DND-41 (cell line): ENCODE measurements at regions not wholly inside any gene's neighbourhood (a gene's known extent, or its start where the extent isn't known, plus 50 kb on each side); places are given as distances from the start of the nearest gene placed in this dataset.

Experiments
- ATAC-seq: fragments of 200-7000 bp; cut with Tn5 transposase; 3 replicates; pipeline ENCODE4 v1.9.1; 2021; ENCODE audit warnings: low read depth; ENCODE audit not compliant: insufficient read depth
- DNase-seq: peaks from one replicate; pipeline ENCODE4 v3.0.0-alpha.2; 2020
- H2AFZ ChIP-seq: 2 replicates; pipeline ENCODE4 v1.6.0; 2012; ENCODE audit warnings: low read depth, low read length
- H3K27ac ChIP-seq: 2 replicates; pipeline ENCODE4 v1.5.1; 2012; ENCODE audit warnings: low read length, inconsistent platforms
- H3K27me3 ChIP-seq: fragments of 200-600 bp; sonication (generic); 2 replicates; pipeline ENCODE4 v1.6.0; 2012; ENCODE audit warnings: low read length, mild to moderate bottlenecking, inconsistent platforms; ENCODE audit not compliant: insufficient read depth, poor library complexity
- H3K36me3 ChIP-seq: 2 replicates; pipeline ENCODE4 v1.5.1; 2012; ENCODE audit warnings: low read length, inconsistent platforms; ENCODE audit not compliant: insufficient read depth
- H3K4me1 ChIP-seq: 2 replicates; pipeline ENCODE4 v1.5.1; 2012; ENCODE audit warnings: mild to moderate bottlenecking, low read length; ENCODE audit not compliant: insufficient read depth
- H3K4me2 ChIP-seq: 2 replicates; pipeline ENCODE4 v1.6.0; 2012; ENCODE audit warnings: mild to moderate bottlenecking, moderate library complexity, low read length, inconsistent platforms; ENCODE audit not compliant: insufficient read depth
- H3K4me3 ChIP-seq, 2 experiments: fragments of 200-600 bp in 1 of 2; shearing (Covaris generic) in 1 of 2; 2 replicates each; pipeline ENCODE4 v1.5.1; 2012 to 2016; ENCODE audit warnings: inconsistent platforms in 2 of 2, low read length in 2 of 2, mild to moderate bottlenecking in 2 of 2, low read depth in 1 of 2, moderate library complexity in 1 of 2
- H3K79me2 ChIP-seq: 2 replicates; pipeline ENCODE4 v1.6.0; 2012; ENCODE audit warnings: low read length, inconsistent platforms; ENCODE audit not compliant: insufficient read depth
- H3K9ac ChIP-seq: 2 replicates; pipeline ENCODE4 v1.6.0; 2012; ENCODE audit warnings: low read depth, mild to moderate bottlenecking, inconsistent platforms, low read length, moderate library complexity
- H3K9me3 ChIP-seq: 2 replicates; pipeline ENCODE4 v1.5.1; 2012; ENCODE audit warnings: low read length, moderate library complexity, mild to moderate bottlenecking, inconsistent platforms; ENCODE audit not compliant: insufficient read depth, severe bottlenecking
- H4K20me1 ChIP-seq: 2 replicates; pipeline ENCODE4 v1.6.0; 2012; ENCODE audit warnings: low read length; ENCODE audit not compliant: insufficient read depth
- CTCF ChIP-seq: IDR thresholded peaks from 2 replicates; pipeline ENCODE4 v1.5.1; 2012; ENCODE audit warnings: borderline replicate concordance, low read length, moderate library complexity, mild to moderate bottlenecking; ENCODE audit not compliant: poor library complexity, severe bottlenecking; ENCODE audit errors: extremely low read depth
- EZH2 ChIP-seq: IDR thresholded peaks from 3 replicates; pipeline ENCODE4 v1.6.1; 2012; ENCODE audit warnings: borderline replicate concordance, low read depth, mild to moderate bottlenecking, moderate library complexity, low read length, inconsistent platforms; ENCODE audit not compliant: severe bottlenecking

- Histone ChIP-seq H3K4me2 (no peak overlapping the region), H3K79me2 (no peaks in the 10 kb centered on the region), H3K27ac (no peak overlapping the region), H3K9ac (no peak overlapping the region), H3K4me1 (no peaks in the 10 kb centered on the region), H3K4me3 (no peak overlapping the region), H3K9me3 (no peaks in the 10 kb centered on the region), H2AFZ (no peak overlapping the region), H4K20me1 (no peaks in the 10 kb centered on the region), H3K27me3 (no peaks in the 10 kb centered on the region), H3K36me3 (no peaks in the 10 kb centered on the region)
- ATAC-seq (no peak), DNase-seq (no peak)
- no peak for TF ChIP-seq CTCF
- TF ChIP-seq EZH2, result no peak
These were observed 349.0 kb downstream of the LMO7 start for GRCh38 chr13:75985132-75985531.

GRCh38 chr13:75978818-75979217, 342.7 kb downstream of the LMO7 start:
- no peaks in the 10 kb centered on the region for H3K9me3 ChIP-seq
- no peak for TF ChIP-seq EZH2
- no peak for TF ChIP-seq CTCF
- H3K4me2 ChIP-seq, result no peak overlapping the region
- H2AFZ ChIP-seq, result no peak overlapping the region
- no peaks in the 10 kb centered on the region for H3K36me3 ChIP-seq
- H3K79me2 ChIP-seq, result no peaks in the 10 kb centered on the region
- no peak overlapping the region for H3K4me3 ChIP-seq
- no peaks in the 10 kb centered on the region for H3K4me1 ChIP-seq
- H3K27ac ChIP-seq, result no peak overlapping the region
- DNase-seq (no peak), ATAC-seq (no peak)
- H3K9ac ChIP-seq, result no peak overlapping the region
- H4K20me1 ChIP-seq, result no peaks in the 10 kb centered on the region
- H3K27me3 ChIP-seq, result no peaks in the 10 kb centered on the region

GRCh38 chr13:75968103-75968838, 332.1 kb downstream of the LMO7 start:
- Histone ChIP-seq H3K79me2 (no peaks in the 10 kb centered on the region), H3K27me3 (no peaks in the 10 kb centered on the region), H3K27ac (no peak overlapping the region), H2AFZ (no peak overlapping the region), H3K4me3 (no peak overlapping the region), H3K9ac (no peak overlapping the region), H3K4me1 (no peaks in the 10 kb centered on the region), H3K4me2 (no peak overlapping the region), H3K9me3 (no peaks in the 10 kb centered on the region), H3K36me3 (no peaks in the 10 kb centered on the region), H4K20me1 (no peaks in the 10 kb centered on the region)
- TF ChIP-seq CTCF, result no peak
- TF ChIP-seq EZH2, result no peak
- no peak for DNase-seq
- ATAC-seq, result no peak

GRCh38 chr13:75963302-75963701, 327.2 kb downstream of the LMO7 start:
- Histone ChIP-seq H2AFZ (no peak overlapping the region), H3K4me2 (no peak overlapping the region)
- ATAC-seq, result no peak

More at GRCh38 chr13:75963302-75963701, 327.2 kb downstream of the LMO7 start:
- H3K79me2 ChIP-seq, result no peaks in the 10 kb centered on the region
- no peak overlapping the region for H3K9ac ChIP-seq
- no peak overlapping the region for H3K27ac ChIP-seq
- no peak for DNase-seq
- no peak overlapping the region for H3K4me3 ChIP-seq
- no peaks in the 10 kb centered on the region for H4K20me1 ChIP-seq
- TF ChIP-seq EZH2, result no peak
- no peak for TF ChIP-seq CTCF
- no peaks in the 10 kb centered on the region for H3K9me3 ChIP-seq
- H3K4me1 ChIP-seq, result no peaks in the 10 kb centered on the region
- H3K27me3 ChIP-seq, result no peaks in the 10 kb centered on the region
- no peaks in the 10 kb centered on the region for H3K36me3 ChIP-seq
